ENCODE measurements at regions not wholly inside any gene's neighbourhood (a gene's known extent, or its start where the extent isn't known, plus 50 kb on each side); places are given as distances from the start of the nearest gene placed in this dataset.

DNA sequence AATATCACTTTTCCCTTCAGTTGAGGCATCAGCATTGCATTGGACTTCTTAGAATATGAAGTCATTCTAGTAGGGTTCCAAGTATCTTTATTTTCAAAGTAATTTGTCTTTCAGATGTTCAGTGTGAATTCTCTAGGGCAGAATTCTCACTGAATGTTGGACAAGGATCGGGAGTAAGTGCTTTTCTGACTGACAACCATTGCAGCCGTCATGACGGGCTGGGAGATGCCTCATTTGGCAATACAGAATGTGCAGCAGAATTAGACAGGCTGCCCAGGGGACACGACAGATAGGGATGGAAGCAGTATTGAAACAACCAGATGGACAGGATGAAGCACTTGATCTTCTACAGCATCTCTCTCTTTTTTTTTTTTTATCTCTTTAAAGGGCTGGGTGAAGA, 129.0 kb downstream of the ICE1 start:
- Histone ChIP-seq H3K27ac (no peak overlapping the region), H3K9me3 (replicated peaks) (0 out of 2 replicates have a peak, but pooled peaks cover 2% of the 10 kb centered on the region), H3K36me3 (no peaks in the 10 kb centered on the region), H3K4me1 (replicated peaks) (no peaks in the 10 kb centered on the region), H3K4me3 (no peak overlapping the region), H3K27me3 (replicated peaks) (no peaks in the 10 kb centered on the region)
- DNase-seq (ENCODE audit: low read depth in 1 of 2, low spot score in 2 of 2) = no peak

GRCh38 chr5:5546408-5546807, 123.9 kb downstream of the ICE1 start:
- Histone ChIP-seq H3K36me3 (no peaks in the 10 kb centered on the region), H3K9me3 (replicated peaks) (no peaks in the 10 kb centered on the region), H3K27me3 (replicated peaks) (no peaks in the 10 kb centered on the region; the same call in 1 of the 2 replicates), H3K27ac (no peak overlapping the region), H3K4me1 (replicated peaks) (no peaks in the 10 kb centered on the region), H3K4me3 (no peak overlapping the region)
- DNase-seq (ENCODE audit: low read depth in 1 of 2, low spot score in 2 of 2) = no peak

GRCh38 chr5:5544094-5544663, 121.7 kb downstream of the ICE1 start:
- no peak overlapping the region for H3K27ac ChIP-seq
- no peaks in the 10 kb centered on the region for H3K4me1 ChIP-seq (replicated peaks)
- no peaks in the 10 kb centered on the region for H3K36me3 ChIP-seq
- H3K9me3 ChIP-seq (replicated peaks) = no peaks in the 10 kb centered on the region
- H3K27me3 ChIP-seq (replicated peaks) = no peaks in the 10 kb centered on the region; the same call in 1 of the 2 replicates
- no peak overlapping the region for H3K4me3 ChIP-seq
- no peak for DNase-seq (ENCODE audit: low read depth in 1 of 2, low spot score in 2 of 2)

DNA sequence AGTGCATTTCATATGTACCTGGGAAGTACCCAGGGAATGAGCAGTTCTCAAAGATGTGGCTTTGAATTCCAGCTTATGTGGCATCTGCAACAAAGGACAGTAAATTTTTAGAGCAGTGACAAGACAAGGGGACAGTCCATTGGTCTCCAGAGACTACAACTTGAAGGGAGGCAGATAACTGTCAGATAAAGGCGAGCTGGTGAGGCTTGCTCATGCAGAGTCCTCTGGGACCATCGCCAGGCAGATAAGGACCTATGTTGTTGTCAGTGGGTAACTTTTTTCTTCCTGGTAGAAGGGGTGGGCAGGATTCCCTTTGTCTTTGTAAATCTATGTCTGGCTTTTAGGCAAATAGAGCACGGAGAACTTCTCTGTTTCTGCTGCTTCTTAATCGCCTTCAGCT, 120.2 kb downstream of the ICE1 start:
- Histone ChIP-seq H3K36me3 (no peaks in the 10 kb centered on the region), H3K27me3 (replicated peaks) (no peaks in the 10 kb centered on the region; the same call in 1 of the 2 replicates), H3K9me3 (replicated peaks) (no peaks in the 10 kb centered on the region), H3K4me1 (replicated peaks) (no peaks in the 10 kb centered on the region), H3K27ac (no peak overlapping the region), H3K4me3 (no peak overlapping the region)
- DNase-seq (ENCODE audit: low read depth in 1 of 2, low spot score in 2 of 2) = no peak

GRCh38 chr5:5540065-5540464, 117.6 kb downstream of the ICE1 start:
- Histone ChIP-seq H3K27me3 (replicated peaks) (no peaks in the 10 kb centered on the region; the same call in 1 of the 2 replicates), H3K9me3 (replicated peaks) (no peaks in the 10 kb centered on the region), H3K4me1 (replicated peaks) (no peaks in the 10 kb centered on the region), H3K36me3 (no peaks in the 10 kb centered on the region), H3K27ac (no peak overlapping the region), H3K4me3 (no peak overlapping the region)
- DNase-seq (ENCODE audit: low read depth in 1 of 2, low spot score in 2 of 2) = no peak

Measured in SJSA1 (cell line).